ENCODE measurements at regions not wholly inside any gene's neighbourhood (a gene's known extent, or its start where the extent isn't known, plus 50 kb on each side); places are given as distances from the start of the nearest gene placed in this dataset.

GRCh38 chr14:25101276-25101675 is 51.3 kb upstream of the STXBP6 start:
- TF ChIP-seq CTCF (IDR thresholded peaks at IDR 0.05; ENCODE audit: insufficient read depth, low read length, poor library complexity, severe bottlenecking) (no peak), EZH2phosphoT487 (conservative IDR thresholded peaks at IDR 0.05; ENCODE audit: low read length) (no peak)
